Left ventricle myocardium superior (tissue), 1 donor: ENCODE measurements at regions not wholly inside any gene's neighbourhood (a gene's known extent, or its start where the extent isn't known, plus 50 kb on each side); places are given as distances from the start of the nearest gene placed in this dataset.

Experiments
- ATAC-seq: fragments of 200-7000 bp; cut with Tn5 transposase; one replicate; pipeline ENCODE4 v1.9.1; 2020; ENCODE audit warnings: mild to moderate bottlenecking, moderate library complexity
- DNase-seq: peaks from one replicate; pipeline ENCODE4 v3.0.0-alpha.2; 2020
- intact Hi-C: fragments of 100-400 bp; cut with micrococcal nuclease; formaldehyde crosslinking; loops from one replicate; pipeline ENCODE4 v1.11.0; 2022
- donor health status: DM: no; HTN: yes; CAD: no; lungs with severe emphysema.

DNA sequence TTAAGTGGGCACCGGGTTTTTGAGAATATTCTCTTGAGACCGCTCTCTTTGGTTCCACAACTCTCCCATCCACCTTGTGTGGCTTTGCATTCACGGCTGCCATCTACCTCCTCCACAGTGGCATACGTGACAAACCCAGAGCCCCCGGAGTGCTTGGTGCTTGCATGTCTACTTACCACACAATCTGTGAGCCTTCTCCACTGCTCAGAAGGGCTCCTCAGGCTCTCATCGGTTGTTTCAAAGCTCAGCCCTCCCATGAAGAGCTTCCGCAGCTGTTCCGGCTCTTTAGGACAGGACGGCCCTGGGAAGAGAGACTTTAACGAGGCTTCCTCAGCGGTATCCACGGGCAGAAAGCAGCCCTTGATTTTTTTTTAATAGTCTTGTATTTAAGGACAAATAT is 167.6 kb upstream of the ANK2 start:
- ATAC-seq (peak; percentile 63), DNase-seq (no peak)
- intact Hi-C loops, result no loop called here

DNA sequence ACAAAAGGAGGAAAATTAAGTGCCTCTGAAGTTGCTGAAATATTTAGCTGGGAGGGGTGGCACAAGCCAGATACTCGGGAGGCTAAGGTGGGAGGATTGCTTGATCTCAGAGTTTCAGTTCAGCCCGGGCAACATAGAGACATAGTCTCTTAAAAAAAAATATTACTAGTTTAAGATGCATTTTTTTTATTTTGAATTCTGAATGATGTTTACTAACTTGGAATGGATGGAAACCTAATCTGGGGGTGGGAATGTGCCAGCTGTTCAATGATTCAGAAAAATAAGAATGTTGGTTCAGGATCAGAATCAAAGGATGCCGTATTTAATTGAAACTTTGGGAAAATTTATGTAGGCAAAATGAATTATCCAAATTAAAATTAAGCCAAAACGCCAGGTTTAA is 167.2 kb upstream of the ANK2 start:
- ATAC-seq (peak; percentile 22), DNase-seq (no peak)
- intact Hi-C loops, result no loop called here

DNA sequence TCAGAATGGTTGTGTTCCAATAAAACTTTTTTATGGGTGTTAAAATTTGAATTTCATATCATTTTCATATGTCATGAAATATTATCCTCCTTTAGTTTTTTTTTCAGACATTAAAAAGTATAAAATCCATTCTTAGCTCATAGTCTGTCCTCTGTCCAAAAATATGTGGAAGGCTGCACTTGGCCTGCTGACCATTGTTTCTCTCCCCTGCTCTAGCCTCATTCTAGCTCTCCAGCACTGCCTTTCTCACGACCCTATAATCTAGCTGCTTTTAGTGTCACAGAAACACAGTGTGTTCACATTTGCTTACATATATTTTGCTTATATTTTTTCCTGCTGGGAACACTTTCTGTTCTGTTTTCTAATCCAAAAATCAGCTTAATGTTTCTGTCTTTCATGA is 165.0 kb upstream of the ANK2 start:
- no peak for ATAC-seq
- intact Hi-C loops, result no loop called here

DNA sequence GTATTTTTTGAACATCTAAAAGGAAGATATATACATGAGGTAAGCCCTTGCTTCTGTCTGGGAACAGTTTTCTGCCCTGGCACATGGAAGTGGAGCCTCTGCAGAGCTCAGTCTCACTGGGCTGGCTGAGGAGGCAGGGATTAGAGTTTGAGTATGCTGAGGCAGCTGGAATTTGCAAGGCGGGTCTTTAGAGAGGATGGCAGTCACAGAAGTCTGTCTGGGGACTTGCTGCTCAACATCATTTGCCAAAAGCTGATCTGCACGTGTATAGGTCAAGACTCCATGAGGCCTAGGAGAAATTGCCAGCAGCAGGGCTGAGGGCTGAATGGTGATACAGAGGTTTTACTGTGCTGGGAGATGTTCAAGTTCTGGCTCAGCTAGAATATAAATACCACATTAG is 163.6 kb upstream of the ANK2 start:
- intact Hi-C loops, result no loop called here
- DNase-seq (no peak), ATAC-seq (no peak)

More for the DNA sequence above, 165.0 kb upstream of the ANK2 start:
- DNase-seq, result no peak

DNA sequence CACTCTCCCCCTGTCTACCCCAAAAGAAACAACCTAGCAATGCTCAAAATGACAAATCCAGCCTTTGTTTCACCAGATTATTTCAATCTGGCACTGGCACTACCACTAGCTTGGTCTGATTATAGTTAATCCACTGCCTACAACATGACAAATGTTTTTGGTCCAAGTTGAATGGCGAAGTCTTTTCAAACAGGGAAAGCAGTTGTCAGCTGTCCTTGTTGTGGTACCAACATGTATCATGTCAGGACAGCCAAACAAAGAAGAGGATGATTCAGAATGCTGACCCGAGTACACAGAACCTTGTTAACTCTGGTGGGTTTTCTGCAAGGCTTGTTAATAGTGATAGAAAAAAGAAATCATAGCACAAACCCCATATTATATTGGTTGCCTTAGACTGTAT is 160.8 kb upstream of the ANK2 start:
- DNase-seq (no peak), ATAC-seq (no peak)
- intact Hi-C loops, result no loop called here

DNA sequence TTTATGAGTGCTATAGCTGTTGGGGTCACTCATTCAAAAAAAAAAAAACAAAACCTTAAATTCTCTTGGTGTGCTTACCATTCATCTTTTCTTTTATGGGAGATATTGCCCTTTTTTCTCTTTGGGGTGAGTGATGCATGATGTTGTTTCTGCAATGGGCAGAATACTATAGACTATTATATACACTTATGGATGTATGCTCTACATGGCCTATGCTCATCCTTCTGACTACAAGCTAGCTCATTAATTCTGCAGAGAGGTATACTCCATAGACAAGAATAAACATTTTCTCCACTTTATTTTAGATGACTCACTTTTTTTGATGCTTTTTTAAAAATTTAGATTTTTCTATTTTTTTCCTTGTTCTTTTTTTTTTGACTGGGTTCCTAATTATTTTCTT is 160.3 kb upstream of the ANK2 start:
- no peak for ATAC-seq
- DNase-seq, result no peak
- intact Hi-C loops, result no loop called here

DNA sequence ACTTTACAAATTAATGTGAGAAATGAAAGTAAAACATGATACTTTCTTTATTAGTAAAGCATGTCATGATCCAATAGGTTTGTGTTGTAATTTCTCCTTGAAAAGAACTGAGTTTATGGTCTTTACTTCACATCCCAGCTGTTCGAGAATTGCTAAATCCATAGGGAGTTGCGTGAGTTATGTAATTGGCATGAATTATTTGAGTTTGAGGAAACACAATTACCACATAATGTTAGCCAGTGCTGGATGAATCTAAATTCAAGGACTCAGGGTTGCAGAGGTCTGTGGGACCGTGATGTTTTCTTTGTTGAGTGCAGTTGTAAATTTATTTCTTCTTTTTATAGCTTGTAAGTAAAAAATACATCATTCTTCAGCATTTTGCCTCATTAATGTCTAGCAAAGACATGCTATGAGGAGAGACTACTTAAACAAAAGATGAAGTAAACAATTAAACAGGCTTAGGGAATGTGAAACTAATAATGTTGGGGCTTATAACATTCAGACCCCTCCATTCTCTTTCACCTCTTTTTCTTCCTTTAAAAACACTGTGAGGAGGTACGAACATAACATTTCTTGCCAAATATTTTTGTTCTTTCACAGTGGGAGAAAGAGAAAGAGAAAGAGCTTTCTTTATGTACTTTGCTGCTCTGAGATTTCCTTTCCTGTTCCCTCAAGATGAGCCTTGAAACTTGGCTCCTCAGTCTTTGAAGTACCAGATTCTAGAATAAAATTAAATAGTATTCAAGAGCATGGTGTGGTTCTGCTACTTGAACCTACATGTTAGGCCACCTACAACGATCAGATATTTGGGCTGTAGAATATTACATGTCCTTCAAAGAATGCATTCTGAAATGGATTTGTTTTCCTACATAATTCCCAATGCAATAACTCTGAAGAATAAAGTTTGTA is 159.6 kb upstream of the ANK2 start:
- no peak for DNase-seq
- intact Hi-C loops, result no loop called here
- ATAC-seq, result peak; percentile 60

DNA sequence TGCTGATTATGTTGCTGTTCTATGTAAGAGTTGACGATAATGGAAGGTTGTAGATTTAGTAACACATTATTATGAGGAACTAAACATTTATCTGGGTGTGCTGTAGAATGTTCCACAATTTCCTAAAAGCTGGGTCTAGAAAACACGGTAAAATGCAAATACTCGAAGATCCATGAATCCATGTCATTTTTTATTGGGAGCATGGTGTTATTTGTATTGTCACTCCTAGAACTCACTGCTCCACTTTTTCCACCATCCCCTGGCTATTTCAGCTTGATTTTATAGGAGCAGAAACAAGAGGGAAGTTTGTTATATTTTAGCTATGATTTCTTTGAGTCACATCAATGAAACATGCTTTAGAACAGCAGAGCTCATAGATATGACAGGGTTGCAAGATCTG is 155.0 kb upstream of the ANK2 start:
- DNase-seq, result no peak
- intact Hi-C loops, result no loop called here

DNA sequence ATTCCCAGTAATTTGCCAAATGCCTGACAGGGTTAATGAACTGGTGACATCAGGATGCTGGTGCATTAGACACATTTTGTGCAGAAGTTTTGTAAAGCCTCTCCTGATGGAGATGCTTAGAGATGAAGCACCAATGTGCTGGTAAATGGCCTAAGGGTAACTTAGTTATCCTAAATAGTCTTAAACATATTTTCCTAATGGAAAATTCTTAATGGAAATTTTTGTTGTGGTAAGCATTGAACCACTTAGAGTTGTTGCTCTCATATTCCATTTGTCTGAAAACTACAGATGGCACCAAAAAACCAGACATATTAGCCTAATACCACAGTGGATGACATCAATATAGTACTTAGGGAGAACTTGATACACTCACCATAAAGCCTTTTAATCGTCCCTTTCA is 154.5 kb upstream of the ANK2 start:
- intact Hi-C loops, result no loop called here
- DNase-seq (no peak), ATAC-seq (no peak)

More for the DNA sequence above, 155.0 kb upstream of the ANK2 start:
- ATAC-seq, result no peak

DNA sequence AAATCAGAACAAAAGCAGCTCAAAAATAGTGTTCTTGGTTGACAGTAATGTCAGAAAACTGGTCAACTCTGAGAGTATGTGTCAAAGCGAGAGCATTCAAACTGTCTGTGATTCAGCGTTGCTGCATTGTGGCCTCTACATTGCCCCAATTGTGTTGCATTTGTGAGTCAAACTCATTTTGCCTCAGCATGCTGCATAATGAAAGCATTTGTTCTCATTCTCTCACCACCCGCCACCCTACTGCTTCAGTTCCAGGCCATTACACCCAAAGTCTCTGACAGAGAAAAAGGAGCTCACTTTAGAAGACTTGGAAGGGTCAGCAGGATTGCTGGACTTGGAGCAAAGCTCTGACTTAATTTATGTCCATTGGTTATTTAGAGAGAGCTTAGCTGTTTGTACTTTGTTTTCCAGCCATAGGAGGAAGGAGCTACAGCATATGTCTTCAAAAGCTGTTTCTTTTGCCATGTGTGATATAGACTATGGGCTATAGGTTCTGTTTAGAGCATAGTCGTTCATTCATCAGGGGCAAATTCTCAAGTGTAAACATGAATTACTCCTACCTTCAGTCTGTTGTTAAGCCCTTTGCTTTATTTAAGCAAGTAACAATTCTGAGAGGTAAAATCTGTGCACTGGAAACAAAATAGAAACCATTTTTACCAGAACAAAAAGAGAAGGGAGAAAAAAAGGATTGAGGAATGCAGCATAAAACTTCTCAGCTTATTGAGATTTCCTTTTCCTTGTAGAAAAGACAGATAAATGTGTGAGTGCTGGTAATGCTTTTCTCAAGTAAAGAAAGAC is 153.4 kb upstream of the ANK2 start:
- peak; percentile 45 for ATAC-seq
- DNase-seq, result no peak
- intact Hi-C loops, result no loop called here

DNA sequence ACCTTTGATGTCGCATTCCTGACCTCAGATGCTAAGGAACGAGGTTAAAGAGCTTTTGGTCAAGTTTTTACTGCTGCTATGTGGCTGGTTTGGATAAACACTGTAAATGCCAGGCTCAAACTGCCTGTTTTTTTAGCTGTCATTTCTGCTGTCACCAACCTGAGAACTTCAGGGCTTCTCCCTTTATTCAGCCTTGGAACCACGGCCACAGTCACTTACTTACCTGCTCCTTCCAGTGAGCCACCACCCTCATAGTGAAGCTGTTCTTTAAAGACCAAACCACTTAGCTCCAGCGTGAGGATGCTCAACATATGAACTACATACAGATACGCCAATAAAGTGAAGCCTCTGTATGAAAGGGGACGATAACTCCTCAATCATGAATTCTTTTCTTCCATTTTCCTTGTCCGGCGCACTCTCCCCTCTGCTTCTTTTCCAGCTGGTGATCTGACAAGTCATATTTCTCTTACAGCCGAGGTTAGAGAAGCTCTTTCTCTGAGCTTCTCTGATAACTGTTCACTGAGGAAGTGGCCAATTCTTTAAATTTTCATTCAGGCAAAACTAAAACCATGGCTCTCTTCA is 152.8 kb upstream of the ANK2 start:
- intact Hi-C loops, result no loop called here
- ATAC-seq, result no peak
- no peak for DNase-seq

DNA sequence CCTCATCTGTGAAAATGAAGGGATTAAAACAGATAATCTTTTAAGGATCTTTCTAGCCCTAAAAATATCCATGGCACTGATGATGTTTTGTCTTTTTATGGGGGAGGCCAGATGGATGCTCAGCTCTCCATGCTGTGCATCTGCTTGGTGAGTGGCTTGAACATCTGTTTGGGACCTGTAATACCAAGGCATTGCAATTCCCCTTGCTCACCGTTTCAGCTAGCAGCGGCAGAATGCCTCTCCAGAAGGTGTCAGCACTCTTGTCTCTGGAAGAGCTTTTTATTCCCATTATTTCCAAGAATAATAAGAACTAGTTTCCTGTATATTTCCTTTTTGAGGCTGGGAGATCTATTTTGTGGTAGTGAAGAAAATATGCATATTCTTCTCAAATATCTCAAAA is 151.9 kb upstream of the ANK2 start:
- intact Hi-C loops, result no loop called here
- DNase-seq, result no peak
- no peak for ATAC-seq

DNA sequence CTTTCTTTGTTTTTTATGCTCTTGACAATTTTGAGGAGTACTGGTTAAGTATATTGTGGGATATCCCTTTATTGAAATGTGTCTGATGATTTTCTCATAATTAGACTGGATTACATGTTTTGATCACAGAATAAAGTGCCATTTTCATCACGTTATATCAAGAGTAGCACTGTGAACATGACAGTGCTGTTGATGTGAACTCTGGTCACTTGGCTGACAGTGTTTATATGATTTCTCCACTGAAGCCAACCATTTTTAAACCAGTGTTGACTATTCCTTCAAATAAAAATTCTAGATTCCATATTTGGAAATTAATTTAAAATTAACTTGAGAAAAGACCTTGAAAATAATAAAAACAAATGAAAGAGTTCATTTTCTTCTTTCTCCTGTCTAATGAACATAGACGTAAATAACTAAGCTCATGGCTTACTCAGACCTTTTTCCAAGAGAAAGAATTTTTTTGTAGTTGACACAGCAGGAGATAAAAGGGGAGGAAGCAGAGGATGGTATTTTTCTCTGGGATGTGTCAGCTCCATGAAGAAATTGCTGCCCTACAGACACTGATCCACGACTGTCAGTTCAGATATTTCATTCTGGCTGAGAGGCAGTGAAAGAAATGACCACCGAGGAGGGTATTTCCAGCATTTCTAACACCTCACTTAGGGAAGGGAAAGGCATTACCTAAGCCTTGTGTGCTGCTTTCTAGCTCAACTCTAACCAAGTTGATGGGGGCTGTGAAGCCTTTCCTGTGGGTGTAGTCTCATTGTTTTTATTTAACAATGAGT is 150.9 kb upstream of the ANK2 start:
- ATAC-seq, result no peak
- intact Hi-C loops, result no loop called here
- DNase-seq, result no peak

DNA sequence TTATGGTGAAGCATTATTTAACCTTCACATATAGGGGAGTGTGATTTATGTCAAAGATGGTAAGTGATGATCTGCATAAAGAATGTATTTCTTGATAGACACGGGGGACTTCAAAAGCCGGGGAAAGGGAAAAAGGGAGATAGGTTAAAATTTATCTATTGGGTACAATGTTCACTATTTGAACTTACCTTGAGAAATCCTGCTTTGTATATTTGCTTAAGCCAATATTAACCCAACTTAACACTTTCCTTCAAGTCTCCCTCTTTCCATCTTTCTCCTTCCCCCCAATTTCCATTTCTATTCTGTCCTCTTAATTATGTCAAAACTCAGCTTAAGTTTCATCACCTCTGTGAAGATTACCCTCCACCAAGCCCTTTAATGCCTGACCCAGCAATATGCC is 149.0 kb upstream of the ANK2 start:
- no peak for DNase-seq
- no peak for ATAC-seq
- intact Hi-C loops, result no loop called here

DNA sequence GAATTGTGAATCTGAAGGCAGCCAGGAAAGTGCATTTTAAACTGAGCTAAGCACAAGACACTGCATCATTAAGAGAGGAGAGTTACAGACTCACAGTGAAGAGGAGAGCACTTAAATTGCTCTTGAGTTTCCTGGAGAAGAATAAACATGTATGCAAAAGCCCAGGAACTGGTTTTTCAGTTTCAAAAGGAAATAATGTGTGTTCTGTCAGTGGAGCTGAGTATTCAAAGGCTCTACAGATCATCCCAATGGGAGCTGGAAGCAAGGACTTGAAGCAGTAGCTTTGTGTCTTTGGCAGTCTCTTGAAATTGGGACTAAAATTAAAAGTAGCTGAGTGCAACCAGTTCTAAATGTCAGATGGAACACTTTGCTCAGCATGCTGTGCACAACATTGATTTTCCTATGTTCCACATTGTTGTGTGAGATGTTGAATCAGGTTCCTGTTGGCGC is 147.5 kb upstream of the ANK2 start:
- intact Hi-C loops, result no loop called here
- ATAC-seq (no peak), DNase-seq (no peak)

DNA sequence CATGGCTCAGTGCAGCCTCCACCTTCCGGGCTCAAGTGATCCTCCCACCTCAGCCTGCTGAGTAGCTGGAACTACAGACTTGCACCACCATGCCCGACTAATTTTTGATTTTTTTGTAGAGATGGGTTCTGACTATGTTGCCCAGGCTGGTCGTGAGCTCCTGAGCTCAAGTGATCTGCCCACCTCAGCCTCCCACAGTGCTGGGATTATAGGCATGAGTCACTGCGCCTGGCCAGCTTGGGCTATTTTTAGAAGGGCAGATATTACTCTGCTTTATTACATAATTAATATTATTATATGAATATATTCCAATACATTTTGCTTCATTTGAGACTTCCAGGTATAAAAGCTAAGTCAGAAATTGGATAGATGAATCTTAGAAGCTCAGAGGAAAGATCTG is 143.7 kb upstream of the ANK2 start:
- DNase-seq (no peak), ATAC-seq (peak; percentile 45)
- intact Hi-C loops, result no loop called here

DNA sequence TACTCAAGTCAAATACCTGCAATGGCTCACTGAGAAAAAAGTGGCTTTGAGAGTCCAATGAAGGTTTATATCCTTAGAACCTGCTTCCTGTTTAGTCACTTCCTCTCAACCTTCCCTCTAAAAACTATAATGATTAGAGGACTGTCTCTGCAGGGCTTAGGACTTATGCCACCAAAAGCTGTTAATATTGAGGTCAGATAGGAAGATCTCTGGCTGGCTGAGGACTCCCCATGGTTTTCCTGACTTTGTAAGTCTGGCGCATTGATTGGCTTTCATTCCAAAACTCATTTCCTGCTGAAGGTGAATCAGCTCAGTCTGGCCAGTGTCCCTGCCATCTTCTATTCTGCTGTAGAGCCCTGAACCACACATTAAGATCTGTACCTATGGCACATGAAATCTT is 140.9 kb upstream of the ANK2 start:
- no peak for DNase-seq
- intact Hi-C loops, result no loop called here
- ATAC-seq, result no peak

DNA sequence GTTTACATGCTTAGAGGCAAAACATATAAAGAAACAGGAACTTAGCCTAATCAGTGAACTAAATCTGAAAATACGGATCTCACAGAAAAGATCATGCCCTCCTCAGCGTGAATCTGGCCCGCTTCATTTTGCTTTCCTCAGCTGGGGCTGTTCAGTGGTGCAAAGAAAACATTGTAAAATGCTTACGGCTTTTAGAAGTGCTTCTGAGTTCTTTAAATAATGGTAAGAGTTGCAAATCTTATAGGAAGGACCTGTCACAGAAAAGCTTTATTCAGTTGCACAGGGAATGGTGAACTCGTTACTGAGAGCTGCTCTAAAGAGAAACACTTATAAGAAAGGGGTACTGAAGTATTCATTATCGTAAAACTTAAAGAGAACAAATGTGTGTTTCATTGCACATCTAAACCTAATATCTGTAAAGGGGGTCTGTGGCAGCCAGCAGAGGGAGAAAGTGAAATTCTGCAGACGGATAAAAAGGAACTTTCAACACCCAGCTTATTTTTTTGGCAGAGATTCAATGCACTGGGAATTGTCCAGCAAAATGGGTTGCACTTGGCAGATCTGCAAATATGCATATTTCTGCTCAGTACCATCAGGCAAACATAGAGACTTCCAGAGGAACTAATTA is 139.2 kb upstream of the ANK2 start:
- intact Hi-C loops, result no loop called here
- ATAC-seq (peak; percentile 70), DNase-seq (no peak)

DNA sequence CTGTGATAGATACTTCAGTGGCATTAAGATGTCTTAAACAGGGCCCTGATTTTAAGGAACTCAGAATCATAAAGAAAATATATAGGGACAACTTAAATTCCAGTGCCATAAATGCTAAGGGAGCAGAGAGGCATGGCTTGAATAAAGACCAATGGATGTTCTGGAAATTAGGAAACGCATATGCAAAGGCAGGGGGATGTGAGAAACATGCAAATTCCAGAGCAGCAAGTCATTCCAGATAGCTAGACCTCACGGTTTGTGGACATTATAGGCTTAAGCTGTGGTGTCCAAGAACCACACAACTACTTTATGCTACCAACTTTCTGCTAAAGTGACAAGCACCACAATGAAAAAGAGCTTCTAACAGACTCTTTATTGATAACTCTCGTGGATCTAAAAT is 132.6 kb upstream of the ANK2 start:
- intact Hi-C loops, result no loop called here
- ATAC-seq, result no peak

More for the DNA sequence above, 132.6 kb upstream of the ANK2 start:
- no peak for DNase-seq
